SK-N-SH treated with all-trans-retinoic acid at 6 μM for 48 hours (cell line): ENCODE measurements at regions not wholly inside any gene's neighbourhood (a gene's known extent, or its start where the extent isn't known, plus 50 kb on each side); places are given as distances from the start of the nearest gene placed in this dataset.

Experiments used
- ATAC-seq: fragments of 200-7000 bp; cut with Tn5 transposase; 3 replicates; pipeline ENCODE4 v1.9.1; 2020; ENCODE audit warnings: mild to moderate bottlenecking, moderate library complexity
- ARNTL ChIP-seq: fragments of 450-650 bp; formaldehyde crosslinking; IDR thresholded peaks from 2 replicates; pipeline ENCODE4 v1.5.0; 2020; ENCODE audit warnings: low read depth, mild to moderate bottlenecking, moderate library complexity, borderline replicate concordance
- BACH2 ChIP-seq: fragments of 250-450 bp; sonication (Bioruptor Pico); IDR thresholded peaks from 2 replicates; pipeline ENCODE4 v1.9.0; 2021; ENCODE audit warnings: mild to moderate bottlenecking, borderline replicate concordance
- CSDC2 ChIP-seq: fragments of 250-450 bp; sonication (Bioruptor Pico); IDR thresholded peaks from 2 replicates; pipeline ENCODE4 v1.5.0; 2020; ENCODE audit warnings: mild to moderate bottlenecking, moderate library complexity
- ESRRG ChIP-seq: fragments of 250-450 bp; sonication (Bioruptor Pico); IDR thresholded peaks from 2 replicates; pipeline ENCODE4 v1.6.1; 2021; ENCODE audit warnings: mild to moderate bottlenecking
- GLIS3 ChIP-seq: fragments of 250-450 bp; sonication (Bioruptor Pico); IDR thresholded peaks from 2 replicates; pipeline ENCODE4 v1.5.0; 2020; ENCODE audit warnings: mild to moderate bottlenecking, moderate library complexity
- ISL1 ChIP-seq: fragments of 250-450 bp; sonication (Bioruptor Pico); IDR thresholded peaks from 2 replicates; pipeline ENCODE4 v2.1.2; 2022; ENCODE audit warnings: mild to moderate bottlenecking, moderate library complexity
- PPARA ChIP-seq: fragments of 250-450 bp; sonication (Bioruptor Pico); IDR thresholded peaks from 2 replicates; pipeline ENCODE4 v1.5.0; 2020; ENCODE audit warnings: mild to moderate bottlenecking, borderline replicate concordance
- RARB ChIP-seq: fragments of 250-450 bp; sonication (Bioruptor Pico); IDR thresholded peaks from 2 replicates; pipeline ENCODE4 v1.8.0; 2021; ENCODE audit warnings: mild to moderate bottlenecking, moderate library complexity
- SNAI2 ChIP-seq: fragments of 250-450 bp; sonication (Bioruptor Pico); IDR thresholded peaks from 2 replicates; pipeline ENCODE4 v1.5.0; 2020; ENCODE audit warnings: mild to moderate bottlenecking, moderate library complexity
- TCF4 ChIP-seq: fragments of 250-450 bp; sonication (Bioruptor Pico); IDR thresholded peaks from 2 replicates; pipeline ENCODE4 v1.8.0; 2021; ENCODE audit warnings: mild to moderate bottlenecking, moderate library complexity, borderline replicate concordance
- TOX ChIP-seq: fragments of 250-450 bp; sonication (Bioruptor Pico); IDR thresholded peaks from 2 replicates; pipeline ENCODE4 v1.8.0; 2021; ENCODE audit warnings: mild to moderate bottlenecking, moderate library complexity, borderline replicate concordance
- ZC3H10 ChIP-seq: fragments of 250-450 bp; sonication (Bioruptor Pico); IDR thresholded peaks from 2 replicates; pipeline ENCODE4 v1.5.1; 2021; ENCODE audit warnings: mild to moderate bottlenecking, moderate library complexity
- ZFP3 ChIP-seq: fragments of 250-450 bp; sonication (Bioruptor Pico); IDR thresholded peaks from 2 replicates; pipeline ENCODE4 v1.5.0; 2020; ENCODE audit warnings: mild to moderate bottlenecking, moderate library complexity
- ZFP30 ChIP-seq: fragments of 450-650 bp; formaldehyde crosslinking; IDR thresholded peaks from 2 replicates; pipeline ENCODE4 v1.5.0; 2022; ENCODE audit warnings: mild to moderate bottlenecking, moderate library complexity
- ZNF565 ChIP-seq: fragments of 450-650 bp; formaldehyde crosslinking; conservative IDR thresholded peaks from 2 replicates; pipeline ENCODE4 v1.5.0; 2020; ENCODE audit warnings: low read depth, mild to moderate bottlenecking, moderate library complexity
- ZNF70 ChIP-seq: fragments of 450-650 bp; formaldehyde crosslinking; IDR thresholded peaks from 2 replicates; pipeline ENCODE4 v1.5.0; 2020; ENCODE audit warnings: mild to moderate bottlenecking, moderate library complexity
- ZNF8 ChIP-seq: fragments of 450-650 bp; formaldehyde crosslinking; IDR thresholded peaks from 2 replicates; pipeline ENCODE4 v1.5.0; 2020; ENCODE audit warnings: mild to moderate bottlenecking, moderate library complexity
- TF ChIP-seq, protein P1 (sequence below): fragments of 250-450 bp; sonication (Bioruptor Pico); IDR thresholded peaks from 2 replicates; pipeline ENCODE4 v1.5.1; 2020; ENCODE audit warnings: low read depth, mild to moderate bottlenecking, moderate library complexity
- TF ChIP-seq, protein P2 (sequence below): fragments of 250-450 bp; sonication (Bioruptor Pico); IDR thresholded peaks from 2 replicates; pipeline ENCODE4 v1.8.0; 2020; ENCODE audit warnings: mild to moderate bottlenecking, moderate library complexity, borderline replicate concordance
- TF ChIP-seq, protein P3 (sequence below): fragments of 250-450 bp; sonication (Bioruptor Pico); IDR thresholded peaks from 2 replicates; pipeline ENCODE4 v1.8.0; 2021; ENCODE audit warnings: low read depth, mild to moderate bottlenecking, moderate library complexity, borderline replicate concordance
- TF ChIP-seq, protein P4 (sequence below): fragments of 250-450 bp; sonication (Bioruptor Pico); IDR thresholded peaks from 2 replicates; pipeline ENCODE4 v1.5.0; 2020; ENCODE audit warnings: mild to moderate bottlenecking, moderate library complexity

DNA sequence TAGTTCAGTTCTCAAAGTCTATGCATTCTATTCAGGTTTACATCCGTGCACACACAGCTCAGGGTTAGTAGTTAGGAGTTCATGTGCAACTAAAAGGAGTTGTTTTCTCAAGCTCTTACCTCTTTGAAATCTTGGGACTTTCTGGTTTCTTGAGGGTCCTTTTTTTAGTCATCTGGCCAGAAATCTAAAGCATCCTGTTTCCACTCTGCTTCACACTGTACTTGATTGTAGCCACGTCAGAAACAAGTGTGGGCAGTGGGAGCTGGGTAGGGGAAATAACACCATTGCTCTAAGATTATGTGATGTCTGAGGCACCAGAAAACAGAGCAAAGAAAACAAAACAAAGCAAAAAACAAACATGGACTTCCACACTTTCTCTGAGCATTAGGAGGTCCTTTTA is 58.3 kb downstream of the HDGFL1 start:
- TF ChIP-seq ARNTL: no peak
- no peak for ATAC-seq

DNA sequence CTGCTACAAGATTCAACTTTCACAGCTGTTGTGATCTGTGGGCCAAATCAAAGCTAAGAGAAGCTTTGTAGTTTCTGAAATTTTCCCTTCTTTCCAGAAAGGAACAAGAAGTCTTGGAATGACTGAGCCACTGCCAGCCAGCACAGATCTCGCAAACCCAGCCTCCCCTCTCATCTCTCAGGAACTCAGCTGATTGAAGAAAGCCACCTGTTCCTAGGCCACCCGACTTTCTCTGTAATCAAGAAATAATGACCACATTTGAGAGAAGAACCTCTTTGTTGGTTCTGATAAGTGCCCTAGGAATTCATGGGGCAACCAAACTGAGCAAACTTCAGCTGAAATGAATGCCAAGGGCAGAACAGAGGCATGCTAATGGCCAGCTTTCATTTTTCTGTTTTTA is 61.7 kb downstream of the HDGFL1 start:
- ATAC-seq: no peak
- TF ChIP-seq ZC3H10 (CRISPR knock-in tag) (no peak), PPARA (no peak), ESRRG (CRISPR knock-in tag) (no peak), GLIS3 (CRISPR knock-in tag) (no peak), SNAI2 (CRISPR knock-in tag) (no peak), ARNTL (no peak), TOX (CRISPR knock-in tag) (no peak), BACH2 (CRISPR knock-in tag) (no peak), ISL1 (CRISPR knock-in tag) (no peak), ZNF70 (CRISPR knock-in tag) (no peak), RARB (no peak)
- TF ChIP-seq, protein P1, sequence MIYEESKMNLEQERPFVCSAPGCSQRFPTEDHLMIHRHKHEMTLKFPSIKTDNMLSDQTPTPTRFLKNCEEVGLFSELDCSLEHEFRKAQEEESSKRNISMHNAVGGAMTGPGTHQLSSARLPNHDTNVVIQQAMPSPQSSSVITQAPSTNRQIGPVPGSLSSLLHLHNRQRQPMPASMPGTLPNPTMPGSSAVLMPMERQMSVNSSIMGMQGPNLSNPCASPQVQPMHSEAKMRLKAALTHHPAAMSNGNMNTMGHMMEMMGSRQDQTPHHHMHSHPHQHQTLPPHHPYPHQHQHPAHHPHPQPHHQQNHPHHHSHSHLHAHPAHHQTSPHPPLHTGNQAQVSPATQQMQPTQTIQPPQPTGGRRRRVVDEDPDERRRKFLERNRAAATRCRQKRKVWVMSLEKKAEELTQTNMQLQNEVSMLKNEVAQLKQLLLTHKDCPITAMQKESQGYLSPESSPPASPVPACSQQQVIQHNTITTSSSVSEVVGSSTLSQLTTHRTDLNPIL (CRISPR knock-in tag): no peak

DNA sequence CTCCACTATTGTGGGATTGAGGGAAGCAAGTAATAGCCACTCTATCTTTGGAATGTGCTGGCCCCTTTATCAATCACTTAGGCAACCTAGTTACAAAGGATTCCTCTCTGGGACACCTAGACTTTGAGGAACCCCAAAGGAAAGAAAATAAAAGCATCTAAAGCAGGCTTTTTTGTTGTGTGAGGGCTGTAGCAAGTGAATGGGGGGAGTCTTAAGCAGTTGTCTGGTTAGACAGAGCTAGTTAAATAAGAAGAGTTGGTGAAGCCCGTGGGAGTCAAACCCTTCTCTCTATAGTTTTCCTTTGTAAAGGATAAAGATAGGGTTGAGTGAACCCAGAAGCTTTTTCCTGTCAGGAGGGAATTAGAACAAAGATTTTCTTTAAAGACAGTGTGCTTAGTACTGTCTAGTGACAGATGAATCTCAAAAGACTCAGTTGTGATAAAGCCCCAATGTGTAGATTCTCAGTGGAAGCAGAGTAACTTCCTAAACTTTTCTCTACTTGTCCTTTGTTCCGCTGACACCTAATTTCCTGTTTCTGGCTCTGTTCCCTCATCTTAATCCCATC is 63.3 kb downstream of the HDGFL1 start:
- ATAC-seq: no peak
- TF ChIP-seq TCF4 (CRISPR knock-in tag) (no peak), BACH2 (CRISPR knock-in tag) (no peak), ZNF565 (no peak), RARB (no peak), ZC3H10 (CRISPR knock-in tag) (no peak), PPARA (no peak), ESRRG (CRISPR knock-in tag) (no peak), ZNF8 (no peak), ZFP3 (CRISPR knock-in tag) (no peak), ISL1 (CRISPR knock-in tag) (no peak), SNAI2 (CRISPR knock-in tag) (no peak), CSDC2 (CRISPR knock-in tag) (no peak)
- TF ChIP-seq, protein P2, sequence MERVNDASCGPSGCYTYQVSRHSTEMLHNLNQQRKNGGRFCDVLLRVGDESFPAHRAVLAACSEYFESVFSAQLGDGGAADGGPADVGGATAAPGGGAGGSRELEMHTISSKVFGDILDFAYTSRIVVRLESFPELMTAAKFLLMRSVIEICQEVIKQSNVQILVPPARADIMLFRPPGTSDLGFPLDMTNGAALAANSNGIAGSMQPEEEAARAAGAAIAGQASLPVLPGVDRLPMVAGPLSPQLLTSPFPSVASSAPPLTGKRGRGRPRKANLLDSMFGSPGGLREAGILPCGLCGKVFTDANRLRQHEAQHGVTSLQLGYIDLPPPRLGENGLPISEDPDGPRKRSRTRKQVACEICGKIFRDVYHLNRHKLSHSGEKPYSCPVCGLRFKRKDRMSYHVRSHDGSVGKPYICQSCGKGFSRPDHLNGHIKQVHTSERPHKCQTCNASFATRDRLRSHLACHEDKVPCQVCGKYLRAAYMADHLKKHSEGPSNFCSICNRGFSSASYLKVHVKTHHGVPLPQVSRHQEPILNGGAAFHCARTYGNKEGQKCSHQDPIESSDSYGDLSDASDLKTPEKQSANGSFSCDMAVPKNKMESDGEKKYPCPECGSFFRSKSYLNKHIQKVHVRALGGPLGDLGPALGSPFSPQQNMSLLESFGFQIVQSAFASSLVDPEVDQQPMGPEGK (CRISPR knock-in tag): no peak
- TF ChIP-seq, protein P3, sequence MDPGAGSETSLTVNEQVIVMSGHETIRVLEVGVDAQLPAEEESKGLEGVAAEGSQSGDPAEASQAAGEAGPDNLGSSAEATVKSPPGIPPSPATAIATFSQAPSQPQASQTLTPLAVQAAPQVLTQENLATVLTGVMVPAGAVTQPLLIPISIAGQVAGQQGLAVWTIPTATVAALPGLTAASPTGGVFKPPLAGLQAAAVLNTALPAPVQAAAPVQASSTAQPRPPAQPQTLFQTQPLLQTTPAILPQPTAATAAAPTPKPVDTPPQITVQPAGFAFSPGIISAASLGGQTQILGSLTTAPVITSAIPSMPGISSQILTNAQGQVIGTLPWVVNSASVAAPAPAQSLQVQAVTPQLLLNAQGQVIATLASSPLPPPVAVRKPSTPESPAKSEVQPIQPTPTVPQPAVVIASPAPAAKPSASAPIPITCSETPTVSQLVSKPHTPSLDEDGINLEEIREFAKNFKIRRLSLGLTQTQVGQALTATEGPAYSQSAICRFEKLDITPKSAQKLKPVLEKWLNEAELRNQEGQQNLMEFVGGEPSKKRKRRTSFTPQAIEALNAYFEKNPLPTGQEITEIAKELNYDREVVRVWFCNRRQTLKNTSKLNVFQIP: no peak
- TF ChIP-seq, protein P1 (CRISPR knock-in tag): no peak

DNA sequence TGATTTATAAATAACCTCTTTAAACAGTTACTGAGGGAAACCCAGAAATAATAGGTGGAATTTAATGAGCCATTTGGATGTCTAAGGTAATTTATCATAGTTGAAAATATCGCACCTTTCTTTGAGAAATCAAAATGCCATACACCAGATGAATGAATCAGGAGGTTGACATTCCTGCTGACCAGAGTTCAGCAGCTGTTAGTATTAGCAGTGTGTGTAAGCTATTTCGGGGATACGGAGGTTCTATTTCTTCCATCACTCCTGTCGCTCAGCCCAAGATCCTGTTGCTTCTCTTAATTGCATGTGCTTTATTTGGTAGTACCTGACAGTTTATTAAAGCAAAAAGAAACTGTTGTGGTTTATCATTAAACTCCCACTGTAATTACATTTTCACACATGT is 67.1 kb downstream of the HDGFL1 start:
- ATAC-seq: no peak
- TF ChIP-seq RARB: no peak
- no peak for TF ChIP-seq CSDC2 (CRISPR knock-in tag)
- TF ChIP-seq, protein P2 (CRISPR knock-in tag): no peak
- TF ChIP-seq ZFP30: no peak
- TF ChIP-seq GLIS3 (CRISPR knock-in tag): no peak
- no peak for TF ChIP-seq ESRRG (CRISPR knock-in tag)
- TF ChIP-seq, protein P3: no peak
- TF ChIP-seq TCF4 (CRISPR knock-in tag): no peak
- TF ChIP-seq, protein P4, sequence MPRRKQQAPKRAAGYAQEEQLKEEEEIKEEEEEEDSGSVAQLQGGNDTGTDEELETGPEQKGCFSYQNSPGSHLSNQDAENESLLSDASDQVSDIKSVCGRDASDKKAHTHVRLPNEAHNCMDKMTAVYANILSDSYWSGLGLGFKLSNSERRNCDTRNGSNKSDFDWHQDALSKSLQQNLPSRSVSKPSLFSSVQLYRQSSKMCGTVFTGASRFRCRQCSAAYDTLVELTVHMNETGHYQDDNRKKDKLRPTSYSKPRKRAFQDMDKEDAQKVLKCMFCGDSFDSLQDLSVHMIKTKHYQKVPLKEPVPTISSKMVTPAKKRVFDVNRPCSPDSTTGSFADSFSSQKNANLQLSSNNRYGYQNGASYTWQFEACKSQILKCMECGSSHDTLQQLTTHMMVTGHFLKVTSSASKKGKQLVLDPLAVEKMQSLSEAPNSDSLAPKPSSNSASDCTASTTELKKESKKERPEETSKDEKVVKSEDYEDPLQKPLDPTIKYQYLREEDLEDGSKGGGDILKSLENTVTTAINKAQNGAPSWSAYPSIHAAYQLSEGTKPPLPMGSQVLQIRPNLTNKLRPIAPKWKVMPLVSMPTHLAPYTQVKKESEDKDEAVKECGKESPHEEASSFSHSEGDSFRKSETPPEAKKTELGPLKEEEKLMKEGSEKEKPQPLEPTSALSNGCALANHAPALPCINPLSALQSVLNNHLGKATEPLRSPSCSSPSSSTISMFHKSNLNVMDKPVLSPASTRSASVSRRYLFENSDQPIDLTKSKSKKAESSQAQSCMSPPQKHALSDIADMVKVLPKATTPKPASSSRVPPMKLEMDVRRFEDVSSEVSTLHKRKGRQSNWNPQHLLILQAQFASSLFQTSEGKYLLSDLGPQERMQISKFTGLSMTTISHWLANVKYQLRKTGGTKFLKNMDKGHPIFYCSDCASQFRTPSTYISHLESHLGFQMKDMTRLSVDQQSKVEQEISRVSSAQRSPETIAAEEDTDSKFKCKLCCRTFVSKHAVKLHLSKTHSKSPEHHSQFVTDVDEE: no peak
- no peak for TF ChIP-seq ZFP3 (CRISPR knock-in tag)
- no peak for TF ChIP-seq ZNF8
- TF ChIP-seq SNAI2 (CRISPR knock-in tag): no peak
- no peak for TF ChIP-seq TOX (CRISPR knock-in tag)
- TF ChIP-seq, protein P1 (CRISPR knock-in tag): no peak
- no peak for TF ChIP-seq ZNF565
